Stomach (tissue), 4 donors: ENCODE measurements at regions not wholly inside any gene's neighbourhood (a gene's known extent, or its start where the extent isn't known, plus 50 kb on each side); places are given as distances from the start of the nearest gene placed in this dataset.

Experiments used
- CTCF ChIP-seq, 7 experiments: fragments of 450-650 bp in 4 of 7; fragments of 200-600 bp in 3 of 7; sonication (generic) in 3 of 7; IDR thresholded peaks; one replicate each; pipeline ENCODE4 v1.5.1; 2016 to 2019; ENCODE audit warnings: antibody characterized with exemption in 7 of 7, control low read depth in 2 of 7, mild to moderate bottlenecking in 1 of 7
- POLR2A ChIP-seq, 4 donors: fragments of 450-650 bp; IDR thresholded peaks; one replicate each; pipeline ENCODE4 v1.6.1; 2016; ENCODE audit warnings: antibody characterized with exemption in 4 of 4, control low read depth in 2 of 4, mild to moderate bottlenecking in 1 of 4, moderate library complexity in 1 of 4
- POLR2AphosphoS5 ChIP-seq, 3 donors: sonication (generic); formaldehyde crosslinking; IDR thresholded peaks; one replicate each; pipeline ENCODE4 v1.6.1; 2016; ENCODE audit warnings: antibody characterized with exemption in 3 of 3

DNA sequence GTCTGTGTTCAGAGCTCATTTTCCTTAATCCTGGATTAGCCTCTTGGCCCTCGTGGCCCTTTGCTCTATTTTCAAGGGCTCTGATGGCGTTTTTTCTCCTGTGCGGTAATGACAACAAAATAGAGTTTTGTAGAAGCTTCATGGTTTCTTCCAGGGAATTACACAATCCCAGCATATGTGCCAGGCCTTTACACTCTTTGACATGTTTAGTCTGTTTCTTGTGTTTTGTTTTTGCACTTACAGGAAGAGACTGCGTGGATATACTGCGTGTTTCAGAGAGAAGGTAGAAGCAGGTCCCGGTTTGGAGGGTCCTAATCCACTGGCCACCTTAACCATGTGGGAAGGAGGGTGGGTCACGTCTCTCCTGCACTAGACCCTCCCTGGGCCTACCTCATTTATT is 400.2 kb upstream of the IRX4 start:
- TF ChIP-seq CTCF (IDR thresholded peaks at IDR 0.05) (no peak), POLR2A (IDR thresholded peaks at IDR 0.05) (no peak), POLR2AphosphoS5 (IDR thresholded peaks at IDR 0.05) (no peak)
